Naive thymus-derived CD4-positive, alpha-beta T cell (primary cell): ENCODE measurements at regions not wholly inside any gene's neighbourhood (a gene's known extent, or its start where the extent isn't known, plus 50 kb on each side); places are given as distances from the start of the nearest gene placed in this dataset.

Experiments
- ATAC-seq: fragments of 150-1000 bp; cut with Tn5 transposase; 2 replicates; pipeline ENCODE4 v1.10.0; 2021; ENCODE audit warnings: mild to moderate bottlenecking, moderate library complexity
- CTCF ChIA-PET: fragments of 350-600 bp; sonication (Branson Sonifier 250); formaldehyde crosslinking; loops from one replicate; lab custom pipeline; 2021; ENCODE audit warnings: antibody characterized with exemption; lab: Charles Lee
- POLR2A ChIA-PET: fragments of 350-600 bp; sonication (Branson Sonifier 250); formaldehyde crosslinking; loops from one replicate; lab custom pipeline; 2021; ENCODE audit warnings: antibody characterized with exemption, inconsistent platforms; lab: Charles Lee
- DNase-seq, 9 donors: peaks; one replicate each; pipeline versions ENCODE4 v3.0.0 to v3.0.0-alpha.2; 2020 to 2022; ENCODE audit warnings: mixed read lengths in 1 of 9
- H3K27ac ChIP-seq: one replicate; pipeline ENCODE4 v1.7.0; 2013; ENCODE audit warnings: mild to moderate bottlenecking, low read depth, low read length, moderate library complexity
- H3K27me3 ChIP-seq, 2 donors: one replicate each; pipeline ENCODE4 v1.7.0; 2013; ENCODE audit warnings: low read length in 2 of 2, mild to moderate bottlenecking in 2 of 2, moderate library complexity in 2 of 2; ENCODE audit not compliant: control insufficient read depth in 2 of 2, insufficient read depth in 2 of 2
- H3K36me3 ChIP-seq, 3 experiments: 1 replicate in 2 of 3; 2 replicates in 1 of 3; pipeline ENCODE4 v1.7.0; 2013; ENCODE audit warnings: low read length in 3 of 3, mild to moderate bottlenecking in 3 of 3, moderate library complexity in 1 of 3; ENCODE audit not compliant: insufficient read depth in 3 of 3, control insufficient read depth in 2 of 3
- H3K4me1 ChIP-seq, 2 donors: one replicate each; pipeline ENCODE4 v1.7.0; 2013; ENCODE audit warnings: low read length in 2 of 2, mild to moderate bottlenecking in 2 of 2, moderate library complexity in 1 of 2; ENCODE audit not compliant: control insufficient read depth in 2 of 2, insufficient read depth in 2 of 2
- H3K4me3 ChIP-seq: 2 replicates; pipeline ENCODE4 v1.7.0; 2013; ENCODE audit warnings: mild to moderate bottlenecking, low read length
- H3K9me3 ChIP-seq, 3 experiments: 1 replicate in 2 of 3; 2 replicates in 1 of 3; pipeline ENCODE4 v1.7.0; 2013; ENCODE audit warnings: low read length in 3 of 3; ENCODE audit not compliant: control insufficient read depth in 2 of 3
- H3K27ac Mint-ChIP-seq, 9 donors: one replicate each; pipeline ENCODE4 v1.8.0; 2020 to 2022; ENCODE audit warnings: mixed read lengths in 9 of 9, mild to moderate bottlenecking in 8 of 9, moderate library complexity in 5 of 9, inconsistent platforms in 2 of 9
- H3K27me3 Mint-ChIP-seq, 5 donors: one replicate each; pipeline ENCODE4 v1.8.0; 2021 to 2022; ENCODE audit warnings: mixed read lengths in 5 of 5, mild to moderate bottlenecking in 1 of 5
- H3K36me3 Mint-ChIP-seq, 5 donors: one replicate each; pipeline ENCODE4 v1.8.0; 2020 to 2022; ENCODE audit warnings: mixed read lengths in 5 of 5, mild to moderate bottlenecking in 3 of 5, inconsistent platforms in 1 of 5
- H3K4me1 Mint-ChIP-seq, 7 donors: one replicate each; pipeline ENCODE4 v1.8.0; 2020 to 2022; ENCODE audit warnings: mixed read lengths in 7 of 7, mild to moderate bottlenecking in 3 of 7, inconsistent platforms in 1 of 7
- H3K4me3 Mint-ChIP-seq, 10 donors: one replicate each; pipeline ENCODE4 v1.8.0; 2020 to 2022; ENCODE audit warnings: mild to moderate bottlenecking in 10 of 10, mixed read lengths in 10 of 10, moderate library complexity in 6 of 10, inconsistent platforms in 2 of 10
- H3K9me3 Mint-ChIP-seq, 11 donors: one replicate each; pipeline ENCODE4 v1.8.0; 2020 to 2022; ENCODE audit warnings: mixed read lengths in 11 of 11, mild to moderate bottlenecking in 4 of 11, inconsistent platforms in 1 of 11, moderate library complexity in 1 of 11
- intact Hi-C, 2 donors: fragments of 100-400 bp; cut with micrococcal nuclease; formaldehyde crosslinking; loops; one replicate each; pipeline ENCODE4 v1.15.1; 2023

DNA sequence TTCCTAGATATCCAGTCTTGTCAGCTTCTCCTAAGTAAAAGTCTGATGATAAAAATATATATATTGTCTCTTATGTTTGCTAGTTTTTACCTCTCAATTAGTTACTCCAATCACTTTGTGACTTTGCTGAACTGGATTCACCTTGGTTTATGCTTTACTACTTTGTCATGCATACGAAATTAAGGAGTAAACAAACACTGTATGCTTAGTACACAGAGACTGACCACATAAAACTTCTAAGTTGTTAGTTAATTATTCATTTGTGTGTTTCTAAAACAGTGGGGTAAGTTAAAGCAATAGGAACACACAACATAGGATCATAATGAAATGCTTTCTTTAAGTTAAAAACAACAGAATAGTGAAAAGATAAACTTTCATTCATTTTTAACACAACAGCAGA lies 877.3 kb upstream of the MAP3K7 start:
- ATAC-seq (no peak), DNase-seq (no peak)
- H3K4me3 Mint-ChIP-seq = no peak overlapping the region
- H3K4me1 Mint-ChIP-seq = peaks cover 0 to 1% (median 0%) of the 10 kb centered on the region in 7 donors
- H3K27ac Mint-ChIP-seq = no peak overlapping the region
- no peak overlapping the region for H3K27ac ChIP-seq
- peaks cover 0 to 5% (median 0%) of the 10 kb centered on the region in 11 donors for H3K9me3 Mint-ChIP-seq
- no peak overlapping the region for H3K4me3 ChIP-seq
- no peaks in the 10 kb centered on the region for H3K9me3 ChIP-seq
- POLR2A ChIA-PET = no interaction called here
- no peaks in the 10 kb centered on the region for H3K27me3 Mint-ChIP-seq
- no peaks in the 10 kb centered on the region for H3K27me3 ChIP-seq
- CTCF ChIA-PET = no interaction called here
- intact Hi-C loops = no loop called here
- H3K4me1 ChIP-seq = no peaks in the 10 kb centered on the region
- no peaks in the 10 kb centered on the region for H3K36me3 Mint-ChIP-seq
- H3K36me3 ChIP-seq = no peaks in the 10 kb centered on the region

DNA sequence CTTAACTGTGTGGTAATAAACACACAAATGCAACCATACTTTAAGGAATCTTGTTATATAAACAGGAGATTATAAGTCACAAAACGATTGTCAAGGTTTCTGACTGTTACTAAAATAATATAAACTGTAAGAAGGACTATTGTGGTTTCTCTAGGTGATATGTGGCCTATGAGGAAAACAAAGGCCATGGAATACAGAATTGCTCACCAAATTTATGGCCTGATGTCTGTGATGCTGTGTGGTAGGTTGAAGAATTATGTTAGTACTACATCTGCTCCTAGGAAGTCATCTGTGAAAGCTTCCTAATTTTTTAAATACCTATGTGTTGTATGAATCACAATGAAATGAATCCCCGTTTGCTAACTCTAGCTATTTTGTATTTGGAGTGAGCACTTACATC lies 875.4 kb upstream of the MAP3K7 start:
- Histone ChIP-seq H3K4me1 (no peaks in the 10 kb centered on the region), H3K36me3 (no peaks in the 10 kb centered on the region), H3K4me3 (no peak overlapping the region), H3K27me3 (no peaks in the 10 kb centered on the region), H3K9me3 (no peaks in the 10 kb centered on the region), H3K27ac (no peak overlapping the region)
- intact Hi-C loops = no loop called here
- H3K27me3 Mint-ChIP-seq = no peaks in the 10 kb centered on the region
- peaks cover 0 to 8% (median 0%) of the 10 kb centered on the region in 11 donors for H3K9me3 Mint-ChIP-seq
- DNase-seq (no peak), ATAC-seq (no peak)
- ChIA-PET POLR2A (no interaction called here), CTCF (no interaction called here)
- H3K36me3 Mint-ChIP-seq = no peaks in the 10 kb centered on the region
- no peak overlapping the region for H3K4me3 Mint-ChIP-seq
- H3K27ac Mint-ChIP-seq = no peak overlapping the region
- no peaks in the 10 kb centered on the region for H3K4me1 Mint-ChIP-seq

DNA sequence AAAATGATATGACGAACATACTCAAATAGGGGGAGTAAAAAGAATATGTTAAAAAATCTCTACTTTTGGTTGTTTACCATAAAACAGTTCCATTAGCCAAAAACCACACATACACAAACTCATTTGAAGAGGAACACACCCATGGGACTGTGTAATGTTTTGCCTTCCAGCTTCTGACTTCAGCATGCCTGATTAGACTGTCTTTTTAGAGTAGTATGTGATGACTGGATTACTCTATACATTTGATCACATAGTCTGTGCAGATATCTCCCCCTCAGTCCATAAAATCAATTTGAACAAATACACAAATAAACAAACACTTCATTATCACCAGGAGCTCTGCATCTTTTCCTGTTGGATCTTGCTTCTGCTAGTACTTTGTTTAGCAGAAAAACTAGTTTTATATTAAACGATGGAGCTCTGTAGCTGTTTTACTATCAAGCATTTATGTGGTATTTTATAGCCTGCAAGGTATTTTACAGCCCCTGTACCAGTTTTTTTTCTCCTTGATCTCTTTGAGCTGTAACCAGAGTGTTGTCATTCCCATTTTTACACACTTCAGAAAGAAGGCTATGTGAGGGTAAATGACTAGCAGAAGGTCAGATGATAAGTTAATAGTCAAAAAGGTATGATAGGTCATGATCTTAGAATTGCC lies 866.5 kb upstream of the MAP3K7 start:
- POLR2A ChIA-PET = no interaction called here
- Histone ChIP-seq H3K4me3 (no peak overlapping the region), H3K27me3 (peaks cover 0 to 2% of the 10 kb centered on the region in 2 donors), H3K36me3 (no peaks in the 10 kb centered on the region), H3K27ac (no peak overlapping the region), H3K4me1 (no peaks in the 10 kb centered on the region), H3K9me3 (no peaks in the 10 kb centered on the region)
- Mint-ChIP-seq H3K4me1 (no peaks in the 10 kb centered on the region), H3K27me3 (no peaks in the 10 kb centered on the region), H3K27ac (no peak overlapping the region), H3K9me3 (peaks cover 0 to 20% (median 0%) of the 10 kb centered on the region in 11 donors), H3K4me3 (no peak overlapping the region), H3K36me3 (no peaks in the 10 kb centered on the region)
- ATAC-seq (no peak), DNase-seq (no peak)
- CTCF ChIA-PET = no interaction called here
- intact Hi-C loops = no loop called here

DNA sequence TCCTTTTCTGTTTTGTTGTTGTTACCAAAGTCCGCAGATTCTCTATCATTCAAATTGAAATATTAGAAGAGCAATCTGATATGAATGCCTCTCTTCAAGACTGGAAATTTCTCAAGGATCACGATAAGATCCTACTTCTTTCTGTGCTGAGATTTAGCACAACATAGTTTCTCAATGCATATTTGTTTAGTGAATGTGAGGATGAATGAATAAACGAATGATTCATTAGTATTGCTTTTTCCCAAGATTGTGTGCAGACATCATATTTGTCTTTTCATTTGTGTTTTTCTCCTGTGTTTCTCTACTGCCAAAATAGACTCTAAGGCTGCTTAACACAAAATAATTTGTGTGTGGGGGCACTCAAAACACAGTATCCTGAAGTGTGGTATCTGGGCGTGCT lies 862.7 kb upstream of the MAP3K7 start:
- ChIA-PET CTCF (no interaction called here), POLR2A (no interaction called here)
- Histone ChIP-seq H3K27ac (no peak overlapping the region), H3K4me3 (no peak overlapping the region), H3K4me1 (no peaks in the 10 kb centered on the region), H3K27me3 (peaks cover 0 to 2% of the 10 kb centered on the region in 2 donors), H3K36me3 (no peaks in the 10 kb centered on the region), H3K9me3 (no peaks in the 10 kb centered on the region)
- no peaks in the 10 kb centered on the region for H3K36me3 Mint-ChIP-seq
- no peaks in the 10 kb centered on the region for H3K27me3 Mint-ChIP-seq
- intact Hi-C loops = no loop called here
- no peak for ATAC-seq
- H3K4me1 Mint-ChIP-seq = no peaks in the 10 kb centered on the region
- H3K4me3 Mint-ChIP-seq = no peak overlapping the region
- H3K27ac Mint-ChIP-seq = no peak overlapping the region
- DNase-seq = no peak
- peaks cover 0 to 5% (median 0%) of the 10 kb centered on the region in 11 donors for H3K9me3 Mint-ChIP-seq

DNA sequence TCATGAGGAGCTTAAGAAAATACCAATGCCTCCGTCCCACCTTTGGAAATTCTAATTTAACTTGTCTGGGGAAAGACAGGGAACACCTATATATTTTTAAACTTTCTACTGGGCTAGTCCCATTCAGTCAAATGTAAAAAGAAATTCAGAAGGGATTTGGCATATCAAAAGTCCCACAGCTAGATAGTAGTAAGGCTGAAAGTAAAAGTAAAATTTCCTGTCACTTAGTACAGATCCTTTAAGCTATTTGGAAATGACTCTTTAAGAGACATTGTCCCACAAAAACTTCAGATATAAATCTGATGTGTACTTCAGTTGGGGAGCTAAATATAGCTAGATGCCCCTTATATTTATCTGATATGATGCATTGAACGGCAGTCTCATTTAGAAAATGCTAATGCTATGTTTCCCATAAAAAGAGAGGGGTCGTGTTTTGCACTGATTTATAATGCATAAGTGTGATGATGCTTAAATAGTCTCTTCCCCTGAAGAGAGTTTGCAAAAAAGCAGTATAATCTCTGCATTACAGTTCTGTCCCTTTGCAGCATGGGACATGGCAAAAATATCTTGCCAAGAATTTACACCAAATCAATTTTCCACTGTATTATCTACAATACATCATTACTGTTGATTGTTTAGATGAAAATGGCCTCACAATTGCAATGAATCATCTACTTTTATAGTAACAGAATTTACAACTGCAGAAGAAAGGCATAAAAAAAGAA lies 860.8 kb upstream of the MAP3K7 start:
- ChIA-PET CTCF (no interaction called here), POLR2A (no interaction called here)
- Histone ChIP-seq H3K9me3 (no peaks in the 10 kb centered on the region), H3K4me1 (no peaks in the 10 kb centered on the region), H3K36me3 (no peaks in the 10 kb centered on the region), H3K4me3 (no peak overlapping the region), H3K27me3 (peaks cover 0 to 2% of the 10 kb centered on the region in 2 donors), H3K27ac (no peak overlapping the region)
- intact Hi-C loops = no loop called here
- Mint-ChIP-seq H3K27ac (no peak overlapping the region), H3K36me3 (no peaks in the 10 kb centered on the region), H3K27me3 (no peaks in the 10 kb centered on the region), H3K4me3 (no peak overlapping the region), H3K9me3 (peaks cover 0 to 5% (median 0%) of the 10 kb centered on the region in 11 donors), H3K4me1 (peaks cover 0 to 4% (median 0%) of the 10 kb centered on the region in 7 donors)
- DNase-seq (no peak), ATAC-seq (no peak)

DNA sequence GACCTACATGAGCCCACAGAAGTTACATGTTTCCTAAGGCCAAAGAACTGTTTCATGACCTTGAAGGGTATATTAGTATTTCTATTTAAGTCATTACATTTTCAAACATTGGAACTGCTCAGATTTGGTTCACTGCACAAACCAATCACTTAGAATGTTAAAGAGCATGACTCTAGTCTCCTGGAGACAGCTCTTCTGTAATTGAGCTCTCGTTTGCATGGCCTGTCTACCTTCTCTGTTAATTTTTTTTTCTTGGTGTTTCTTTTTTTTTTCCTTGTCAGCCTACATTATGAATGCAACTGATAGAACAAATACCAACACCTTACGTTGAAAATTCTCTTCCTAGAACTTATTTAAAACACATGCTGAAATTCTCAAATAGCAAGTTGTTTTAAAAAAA lies 860.2 kb upstream of the MAP3K7 start:
- Histone ChIP-seq H3K4me1 (no peaks in the 10 kb centered on the region), H3K9me3 (no peaks in the 10 kb centered on the region), H3K27me3 (peaks cover 0 to 2% of the 10 kb centered on the region in 2 donors), H3K4me3 (no peak overlapping the region), H3K27ac (no peak overlapping the region), H3K36me3 (no peaks in the 10 kb centered on the region)
- H3K36me3 Mint-ChIP-seq = no peaks in the 10 kb centered on the region
- peaks cover 0 to 8% (median 0%) of the 10 kb centered on the region in 11 donors for H3K9me3 Mint-ChIP-seq
- CTCF ChIA-PET = no interaction called here
- no peak overlapping the region for H3K4me3 Mint-ChIP-seq
- ATAC-seq = no peak
- no peaks in the 10 kb centered on the region for H3K27me3 Mint-ChIP-seq
- no peak for DNase-seq
- POLR2A ChIA-PET = no interaction called here
- intact Hi-C loops = no loop called here
- peaks cover 0 to 9% (median 0%) of the 10 kb centered on the region in 7 donors for H3K4me1 Mint-ChIP-seq
- no peak overlapping the region for H3K27ac Mint-ChIP-seq

DNA sequence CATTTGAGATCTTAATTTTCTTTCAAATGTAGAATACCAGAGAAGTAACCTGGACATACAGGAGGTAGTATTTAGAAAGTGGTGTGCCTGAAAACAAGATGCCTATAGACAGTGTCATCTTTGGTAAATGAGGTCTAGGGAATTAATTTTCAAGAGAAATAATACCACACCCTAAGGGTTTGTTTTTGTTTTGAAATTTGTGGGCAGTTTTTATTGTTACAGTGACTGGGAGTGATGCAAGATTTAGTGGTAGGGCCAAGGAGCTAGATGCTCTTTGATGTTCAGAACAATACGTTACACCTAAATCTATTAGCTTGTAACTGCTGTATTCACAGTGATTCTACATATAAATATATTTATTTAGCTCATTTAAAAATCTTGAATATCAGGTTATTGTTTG lies 856.5 kb upstream of the MAP3K7 start:
- Mint-ChIP-seq H3K36me3 (no peaks in the 10 kb centered on the region), H3K27me3 (no peaks in the 10 kb centered on the region), H3K27ac (no peak overlapping the region), H3K4me3 (no peak overlapping the region), H3K4me1 (peaks cover 0 to 10% (median 0%) of the 10 kb centered on the region in 7 donors), H3K9me3 (peaks cover 0 to 20% (median 0%) of the 10 kb centered on the region in 11 donors)
- ChIA-PET POLR2A (no interaction called here), CTCF (no interaction called here)
- DNase-seq (no peak), ATAC-seq (no peak)
- Histone ChIP-seq H3K4me1 (no peaks in the 10 kb centered on the region), H3K27ac (no peak overlapping the region), H3K9me3 (no peaks in the 10 kb centered on the region), H3K27me3 (no peaks in the 10 kb centered on the region), H3K36me3 (no peaks in the 10 kb centered on the region), H3K4me3 (no peak overlapping the region)
- intact Hi-C loops = no loop called here
